ENCODE measurements at regions not wholly inside any gene's neighbourhood (a gene's known extent, or its start where the extent isn't known, plus 50 kb on each side); places are given as distances from the start of the nearest gene placed in this dataset.
A peak's percentile ranks its signal among the peaks of the same experiment; 100 is the strongest.

DNA sequence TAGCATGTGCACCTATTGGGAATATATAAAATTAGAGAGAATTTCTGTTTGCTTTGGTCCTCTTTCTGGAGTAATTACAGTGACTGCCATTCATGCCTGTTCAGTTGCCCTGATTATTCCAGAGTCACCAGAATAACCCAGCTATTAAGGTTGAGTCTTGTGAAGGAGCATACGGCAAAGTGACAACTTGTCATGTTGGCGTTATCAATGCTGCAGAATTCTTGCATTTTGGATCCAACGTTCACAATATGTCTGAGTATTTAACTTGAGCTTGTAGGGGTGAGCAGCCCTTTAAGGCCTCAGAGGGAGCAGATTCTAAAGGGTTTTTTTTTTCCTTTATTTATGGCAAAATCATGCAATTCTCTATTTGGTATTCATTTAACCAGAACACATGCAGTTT is 419.4 kb upstream of the MGMT start:
- TF ChIP-seq TAF1 (IDR thresholded peaks at IDR 0.05; ENCODE audit: low read depth, low read length) = no peak
- TF ChIP-seq PAX5 (IDR thresholded peaks at IDR 0.05; ENCODE audit: insufficient read depth, low read length, severe bottlenecking) = no peak
- TF ChIP-seq POLR2A (IDR thresholded peaks at IDR 0.05; ENCODE audit: low read depth, low read length) = no peak
- no peak for TF ChIP-seq SPI1 (IDR thresholded peaks at IDR 0.05; ENCODE audit: low read depth, low read length)
- TF ChIP-seq POLR2AphosphoS5 (IDR thresholded peaks at IDR 0.05; ENCODE audit: low read depth, low read length) = no peak
- TF ChIP-seq POU2F2 (IDR thresholded peaks at IDR 0.05; ENCODE audit: low read depth, low read length) = no peak
- no peak for FAIRE-seq
- DNase-seq (ENCODE audit: insufficient read length, low spot score) = no peak

DNA sequence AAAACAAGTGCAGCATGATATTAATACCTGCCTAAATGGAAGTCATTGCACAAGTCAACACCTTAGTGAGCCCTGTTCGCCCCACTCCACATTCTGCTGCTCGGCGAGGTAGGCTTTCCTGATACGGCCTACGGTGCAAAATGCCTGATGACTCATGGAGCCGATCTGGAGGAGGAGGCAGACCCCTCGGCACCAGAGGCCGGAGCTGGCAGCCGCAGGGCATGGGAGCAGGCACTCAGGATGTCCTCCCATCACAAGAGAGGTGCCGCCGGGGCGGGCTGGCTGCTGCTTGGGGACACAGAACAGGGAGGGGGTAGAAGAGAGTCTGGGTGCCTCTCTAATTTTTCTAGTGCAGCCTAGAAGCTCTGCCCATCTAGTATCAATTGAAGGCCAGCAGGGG is 418.5 kb upstream of the MGMT start:
- FAIRE-seq (no peak), DNase-seq (ENCODE audit: insufficient read length, low spot score) (no peak)
- no peak for TF ChIP-seq POU2F2 (IDR thresholded peaks at IDR 0.05; ENCODE audit: low read depth, low read length)
- no peak for TF ChIP-seq PAX5 (IDR thresholded peaks at IDR 0.05; ENCODE audit: insufficient read depth, low read length, severe bottlenecking)
- no peak for TF ChIP-seq TAF1 (IDR thresholded peaks at IDR 0.05; ENCODE audit: low read depth, low read length)
- TF ChIP-seq SPI1 (IDR thresholded peaks at IDR 0.05; ENCODE audit: low read depth, low read length) = no peak
- no peak for TF ChIP-seq POLR2A (IDR thresholded peaks at IDR 0.05; ENCODE audit: low read depth, low read length)
- no peak for TF ChIP-seq POLR2AphosphoS5 (IDR thresholded peaks at IDR 0.05; ENCODE audit: low read depth, low read length)

DNA sequence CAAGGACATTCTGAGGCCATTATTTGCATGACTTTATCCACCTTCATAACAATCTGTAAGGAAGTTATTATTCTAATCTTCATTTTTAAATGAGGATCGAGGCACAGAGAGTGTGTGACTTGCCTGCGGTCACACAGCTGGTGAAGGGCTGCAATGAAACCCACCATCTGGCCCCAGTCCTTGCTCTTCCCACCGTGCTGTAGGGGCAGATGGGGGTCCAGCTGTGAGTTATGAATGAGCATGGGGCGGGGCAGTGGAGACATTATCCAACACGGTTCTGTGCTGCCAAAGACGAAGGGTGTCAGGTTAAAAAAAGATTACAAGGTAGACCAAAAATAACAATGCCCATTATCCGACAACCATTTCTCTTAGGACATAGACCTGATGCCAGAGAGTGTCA is 417.5 kb upstream of the MGMT start:
- DNase-seq (ENCODE audit: insufficient read length, low spot score) (no peak), FAIRE-seq (no peak)
- TF ChIP-seq PAX5 (IDR thresholded peaks at IDR 0.05; ENCODE audit: insufficient read depth, low read length, severe bottlenecking) = no peak
- TF ChIP-seq SPI1 (IDR thresholded peaks at IDR 0.05; ENCODE audit: low read depth, low read length) = no peak
- TF ChIP-seq POU2F2 (IDR thresholded peaks at IDR 0.05; ENCODE audit: low read depth, low read length) = no peak
- TF ChIP-seq POLR2AphosphoS5 (IDR thresholded peaks at IDR 0.05; ENCODE audit: low read depth, low read length) = no peak
- no peak for TF ChIP-seq POLR2A (IDR thresholded peaks at IDR 0.05; ENCODE audit: low read depth, low read length)
- TF ChIP-seq TAF1 (IDR thresholded peaks at IDR 0.05; ENCODE audit: low read depth, low read length) = no peak

DNA sequence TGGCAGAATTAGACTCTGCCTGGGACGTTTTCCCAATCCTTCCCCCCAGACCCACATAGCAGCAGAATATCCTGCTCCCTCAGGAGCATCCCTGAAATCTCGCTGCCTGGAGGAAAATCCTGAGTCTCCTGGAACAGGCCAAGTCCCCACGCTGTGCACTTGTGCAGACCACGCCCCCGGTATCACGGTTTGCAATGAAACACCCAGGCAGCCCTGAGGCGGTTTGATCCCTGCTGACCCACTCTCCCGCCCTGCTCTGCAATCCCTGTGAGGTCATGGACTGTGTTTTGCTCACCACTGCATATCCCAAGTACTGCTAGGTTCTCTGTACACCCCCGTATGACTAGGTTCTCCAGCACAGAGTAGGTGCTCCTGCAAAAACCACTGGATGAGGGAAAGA is 411.8 kb upstream of the MGMT start:
- no peak for FAIRE-seq

DNA sequence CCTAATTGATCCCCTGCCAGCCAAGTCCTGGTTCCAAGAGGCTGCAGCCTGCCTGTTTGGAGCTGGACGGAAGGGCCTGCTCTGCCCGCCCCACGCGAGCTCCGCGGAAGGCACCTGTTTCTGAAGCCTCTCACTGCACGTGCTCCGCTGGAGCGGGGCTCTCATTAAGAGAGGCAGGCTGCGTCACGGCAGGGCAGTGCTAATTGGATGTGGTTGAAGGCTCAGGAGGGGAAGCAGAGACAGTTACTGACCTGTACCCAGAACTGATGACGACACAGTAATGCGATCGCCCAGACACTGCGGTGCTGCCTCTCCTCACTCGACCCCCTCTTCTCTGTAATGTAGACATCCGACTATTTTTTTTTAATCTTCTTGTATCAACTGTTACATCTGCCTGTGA is 411.1 kb upstream of the MGMT start:
- FAIRE-seq (no peak), DNase-seq (ENCODE audit: insufficient read length, low spot score) (no peak)

More for the DNA sequence above, 411.8 kb upstream of the MGMT start:
- TF ChIP-seq POLR2A (IDR thresholded peaks at IDR 0.05; ENCODE audit: low read depth, low read length) = no peak
- no peak for TF ChIP-seq POU2F2 (IDR thresholded peaks at IDR 0.05; ENCODE audit: low read depth, low read length)
- TF ChIP-seq PAX5 (IDR thresholded peaks at IDR 0.05; ENCODE audit: insufficient read depth, low read length, severe bottlenecking) = no peak
- no peak for DNase-seq (ENCODE audit: insufficient read length, low spot score)

DNA sequence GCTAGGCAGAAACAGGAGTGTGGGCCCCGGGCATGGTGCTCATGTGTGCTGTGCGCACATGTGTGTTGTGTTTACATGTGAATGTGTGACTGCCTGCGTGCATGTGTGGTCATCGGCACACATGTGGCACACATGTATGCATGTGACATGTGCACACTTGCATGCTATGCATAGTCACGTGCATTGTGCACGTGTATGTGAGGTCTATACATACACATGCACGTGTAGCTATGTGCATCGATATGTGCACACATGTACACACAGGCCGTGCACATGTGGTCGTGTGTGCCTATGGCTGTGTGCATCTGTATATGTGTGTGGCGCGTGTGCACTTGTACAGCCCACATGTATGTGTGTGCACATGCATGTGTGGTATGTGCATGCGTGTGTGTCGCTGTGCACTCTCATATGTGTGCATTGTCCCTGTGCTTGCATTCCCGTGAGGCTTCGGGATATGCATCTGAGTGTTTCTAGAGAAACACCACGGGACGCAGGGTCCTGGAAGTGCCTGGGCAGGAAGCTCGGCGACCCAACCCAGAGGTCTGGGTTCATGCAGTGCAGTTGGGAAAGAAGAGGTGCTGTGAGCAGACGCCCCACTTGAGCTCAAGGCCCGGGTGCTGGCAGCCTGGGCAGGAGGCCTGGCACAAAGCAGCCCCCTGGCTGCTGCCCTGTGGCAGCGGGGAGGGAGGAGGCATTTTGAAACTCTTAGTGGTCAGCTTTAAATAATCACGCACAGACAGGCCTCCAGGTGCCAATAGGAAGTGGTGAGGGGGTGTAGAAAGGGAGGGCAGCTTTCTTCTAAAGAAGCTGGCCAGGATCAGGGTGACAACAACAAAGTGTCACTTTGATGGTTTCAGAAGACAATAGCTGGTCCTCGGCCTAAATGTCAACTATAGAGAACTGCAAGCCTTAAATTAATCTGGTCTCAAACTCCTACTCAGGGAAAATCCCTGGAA is 410.0 kb upstream of the MGMT start:
- TF ChIP-seq POLR2AphosphoS5 (IDR thresholded peaks at IDR 0.05; ENCODE audit: low read depth, low read length) (no peak), POU2F2 (IDR thresholded peaks at IDR 0.05; ENCODE audit: low read depth, low read length) (no peak)
- DNase-seq (ENCODE audit: insufficient read length, low spot score) (no peak), FAIRE-seq (peak; percentile 47)

More for the DNA sequence above, 411.1 kb upstream of the MGMT start:
- TF ChIP-seq SPI1 (IDR thresholded peaks at IDR 0.05; ENCODE audit: low read depth, low read length) = no peak
- no peak for TF ChIP-seq POU2F2 (IDR thresholded peaks at IDR 0.05; ENCODE audit: low read depth, low read length)
- TF ChIP-seq POLR2A (IDR thresholded peaks at IDR 0.05; ENCODE audit: low read depth, low read length) = no peak
- TF ChIP-seq TAF1 (IDR thresholded peaks at IDR 0.05; ENCODE audit: low read depth, low read length) = no peak
- no peak for TF ChIP-seq POLR2AphosphoS5 (IDR thresholded peaks at IDR 0.05; ENCODE audit: low read depth, low read length)
- TF ChIP-seq PAX5 (IDR thresholded peaks at IDR 0.05; ENCODE audit: insufficient read depth, low read length, severe bottlenecking) = no peak

DNA sequence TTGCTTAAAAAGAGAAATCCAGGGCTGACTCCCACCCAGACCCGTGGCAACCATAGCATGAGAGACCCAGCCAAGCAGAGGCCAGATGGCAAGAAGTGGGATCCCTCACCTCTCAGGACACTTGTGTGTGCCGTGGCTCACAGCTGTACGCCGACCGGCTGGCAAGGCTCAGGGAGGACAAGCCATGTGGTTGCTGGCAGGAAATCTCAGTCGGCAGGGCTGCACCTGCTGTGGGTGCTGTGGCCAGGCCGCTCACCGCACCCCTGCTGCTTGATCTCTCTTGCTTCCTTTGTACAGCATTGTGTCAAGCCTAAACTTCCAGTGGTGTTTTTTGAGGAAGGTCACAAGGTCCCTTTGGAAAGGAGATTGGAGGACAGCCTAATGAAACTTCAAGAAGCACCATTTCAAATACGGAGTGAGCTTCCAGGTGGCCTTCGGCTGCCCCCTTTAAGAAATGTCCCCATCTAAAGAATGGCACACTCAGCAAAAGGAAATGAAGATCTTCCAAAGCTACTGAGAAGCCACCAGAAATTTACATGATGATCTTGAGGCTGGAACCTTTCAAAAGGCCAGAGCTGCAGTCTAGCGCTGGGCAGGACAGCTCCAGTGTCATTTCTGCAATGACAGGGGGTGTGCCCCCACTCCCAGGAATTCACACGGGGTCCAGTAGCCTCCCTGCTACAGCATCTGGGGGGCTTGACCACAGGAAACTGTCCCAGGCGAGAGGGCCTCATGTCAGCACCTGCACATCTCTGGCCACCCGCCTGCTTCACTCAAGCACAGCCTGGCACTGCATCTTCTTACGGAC is 409.0 kb upstream of the MGMT start:
- peak; percentile 41 for FAIRE-seq
- DNase-seq (ENCODE audit: insufficient read length, low spot score) = no peak
- no peak for TF ChIP-seq POU2F2 (IDR thresholded peaks at IDR 0.05; ENCODE audit: low read depth, low read length)
- no peak for TF ChIP-seq POLR2A (IDR thresholded peaks at IDR 0.05; ENCODE audit: low read depth, low read length)
- TF ChIP-seq POLR2AphosphoS5 (IDR thresholded peaks at IDR 0.05; ENCODE audit: low read depth, low read length) = no peak
- no peak for TF ChIP-seq TAF1 (IDR thresholded peaks at IDR 0.05; ENCODE audit: low read depth, low read length)
- TF ChIP-seq SPI1 (IDR thresholded peaks at IDR 0.05; ENCODE audit: low read depth, low read length) = no peak
- TF ChIP-seq PAX5 (IDR thresholded peaks at IDR 0.05; ENCODE audit: insufficient read depth, low read length, severe bottlenecking) = no peak

DNA sequence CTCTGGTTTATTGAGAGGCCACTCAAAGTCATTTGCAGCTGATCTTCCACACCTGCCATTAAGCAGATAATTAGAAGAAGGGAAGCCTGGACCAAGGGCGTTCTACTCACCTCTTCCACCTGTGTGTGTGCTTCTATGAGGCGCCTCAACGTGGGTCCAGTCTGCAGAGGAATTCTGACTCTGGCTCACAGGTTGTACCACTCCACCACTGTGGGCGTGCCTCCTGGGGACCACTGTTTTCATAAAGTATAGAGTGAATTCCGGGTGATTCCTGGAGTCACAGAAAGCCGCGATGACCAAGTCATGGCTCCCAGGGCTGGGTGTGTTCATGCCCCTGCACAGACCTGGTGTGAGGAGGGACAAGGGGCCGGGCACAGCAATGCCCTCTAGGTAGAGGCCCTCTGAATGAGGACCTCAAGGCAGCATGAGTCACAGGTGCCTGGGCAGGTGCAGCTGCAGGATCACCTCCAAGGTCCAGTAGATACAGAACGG is 408.3 kb upstream of the MGMT start:
- FAIRE-seq = no peak
- no peak for DNase-seq (ENCODE audit: insufficient read length, low spot score)
- TF ChIP-seq POLR2AphosphoS5 (IDR thresholded peaks at IDR 0.05; ENCODE audit: low read depth, low read length) = no peak
- no peak for TF ChIP-seq POU2F2 (IDR thresholded peaks at IDR 0.05; ENCODE audit: low read depth, low read length)
- TF ChIP-seq SPI1 (IDR thresholded peaks at IDR 0.05; ENCODE audit: low read depth, low read length) = no peak
- no peak for TF ChIP-seq PAX5 (IDR thresholded peaks at IDR 0.05; ENCODE audit: insufficient read depth, low read length, severe bottlenecking)
- no peak for TF ChIP-seq TAF1 (IDR thresholded peaks at IDR 0.05; ENCODE audit: low read depth, low read length)
- TF ChIP-seq POLR2A (IDR thresholded peaks at IDR 0.05; ENCODE audit: low read depth, low read length) = no peak

DNA sequence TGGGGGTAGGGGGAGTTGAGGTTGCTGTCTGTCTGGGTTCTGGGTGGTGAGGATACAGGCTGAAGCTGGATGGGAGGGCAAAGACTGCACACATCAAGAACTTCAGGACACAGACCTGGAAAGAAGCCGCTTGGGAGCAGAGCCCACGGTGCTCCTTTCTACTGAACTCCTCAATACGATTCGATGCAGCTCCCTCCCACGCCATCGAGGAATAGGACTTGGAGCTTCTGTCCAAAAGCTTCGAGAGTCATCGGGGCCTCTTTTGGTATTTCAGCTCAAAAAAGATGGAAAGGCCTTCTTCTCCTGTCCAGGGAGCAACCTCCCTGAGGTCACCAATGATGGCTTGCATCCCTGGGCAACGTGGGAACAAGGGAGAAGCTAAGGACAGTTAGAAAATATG is 407.1 kb upstream of the MGMT start:
- DNase-seq (ENCODE audit: insufficient read length, low spot score) = no peak
- FAIRE-seq = no peak
- TF ChIP-seq PAX5 (IDR thresholded peaks at IDR 0.05; ENCODE audit: insufficient read depth, low read length, severe bottlenecking) (no peak), POLR2A (IDR thresholded peaks at IDR 0.05; ENCODE audit: low read depth, low read length) (no peak), SPI1 (IDR thresholded peaks at IDR 0.05; ENCODE audit: low read depth, low read length) (no peak), TAF1 (IDR thresholded peaks at IDR 0.05; ENCODE audit: low read depth, low read length) (no peak), POU2F2 (IDR thresholded peaks at IDR 0.05; ENCODE audit: low read depth, low read length) (no peak), POLR2AphosphoS5 (IDR thresholded peaks at IDR 0.05; ENCODE audit: low read depth, low read length) (no peak)

Measured in GM12891 (cell line).